HG03066 (cell line): ENCODE measurements at regions not wholly inside any gene's neighbourhood (a gene's known extent, or its start where the extent isn't known, plus 50 kb on each side); places are given as distances from the start of the nearest gene placed in this dataset.
"Not testable (repeated sequence)": the region's sequence is repeated elsewhere in the genome, so short reads cannot be mapped to it uniquely, and the experiment has no call there.

Experiments
- ATAC-seq: cut with Tn5 transposase; IDR thresholded peaks from one replicate; pipeline ENCODE4 v1.9.1; 2021; ENCODE audit warnings: low read depth; ENCODE audit not compliant: unreplicated experiment

GRCh38 chr2:188645986-188646385, 328.2 kb upstream of the COL3A1 start:
- ATAC-seq = no peak

- ATAC-seq = no peak
These were observed 326.6 kb upstream of the COL3A1 start for GRCh38 chr2:188647430-188648070.

- no peak for ATAC-seq
These were observed 314.3 kb upstream of the COL3A1 start for GRCh38 chr2:188659656-188660406.

- ATAC-seq = no peak
These were observed 310.9 kb upstream of the COL3A1 start for GRCh38 chr2:188663301-188663700.

DNA sequence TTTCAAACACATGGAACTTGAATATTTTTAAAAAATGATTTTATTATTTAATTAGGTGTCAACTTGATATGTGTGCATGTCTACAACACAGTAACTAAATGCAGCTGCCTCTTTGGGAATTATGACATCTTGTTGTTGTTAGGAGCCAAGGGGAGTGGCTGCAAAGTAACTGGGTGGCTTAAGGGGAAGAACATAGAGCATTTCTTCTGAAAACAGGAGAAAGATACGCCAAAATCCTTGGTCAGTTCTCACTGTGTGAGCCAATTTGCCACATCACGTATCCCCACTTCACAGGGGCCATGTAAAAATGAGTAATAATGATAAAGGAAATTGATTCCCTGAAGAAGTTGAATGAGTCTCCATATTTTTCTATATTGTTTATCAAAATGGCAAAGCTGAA, 309.8 kb upstream of the COL3A1 start:
- ATAC-seq = no peak

- no peak for ATAC-seq
These were observed 309.1 kb upstream of the COL3A1 start for GRCh38 chr2:188664951-188665595.

GRCh38 chr2:188665727-188666304, 308.4 kb upstream of the COL3A1 start:
- ATAC-seq = no peak

- no peak for ATAC-seq
These were observed 307.7 kb upstream of the COL3A1 start for GRCh38 chr2:188666503-188666902.

DNA sequence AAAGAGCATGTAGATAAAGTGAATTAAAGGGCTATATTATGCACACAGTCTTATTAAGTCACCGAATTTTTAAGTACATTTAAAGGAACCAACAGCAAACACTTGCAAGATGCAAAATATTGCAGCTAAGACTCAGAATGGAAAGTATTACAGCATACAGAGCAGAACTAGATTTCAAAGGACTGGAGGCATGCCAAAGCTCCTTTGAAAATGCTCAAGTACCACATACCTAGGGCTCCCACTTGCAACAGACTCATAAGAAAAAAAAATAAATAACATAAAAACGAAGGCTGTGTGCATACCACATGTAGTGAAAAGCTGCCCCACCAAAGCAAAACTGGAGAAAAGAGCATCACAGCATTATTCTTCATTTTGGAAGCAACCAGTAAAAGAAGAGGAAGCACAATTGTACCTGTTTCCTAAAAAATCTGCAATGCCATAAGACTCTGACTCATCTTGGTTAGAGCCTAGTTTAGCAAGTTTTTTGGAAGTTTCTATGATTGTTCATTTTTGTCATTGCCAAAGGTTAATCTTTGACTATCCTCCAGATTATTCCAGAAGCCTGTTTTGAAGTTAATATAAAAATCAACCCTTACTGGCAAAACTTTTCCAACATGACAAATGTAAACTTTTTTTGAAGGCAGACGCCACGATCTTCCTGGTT, 306.0 kb upstream of the COL3A1 start:
- no peak for ATAC-seq

DNA sequence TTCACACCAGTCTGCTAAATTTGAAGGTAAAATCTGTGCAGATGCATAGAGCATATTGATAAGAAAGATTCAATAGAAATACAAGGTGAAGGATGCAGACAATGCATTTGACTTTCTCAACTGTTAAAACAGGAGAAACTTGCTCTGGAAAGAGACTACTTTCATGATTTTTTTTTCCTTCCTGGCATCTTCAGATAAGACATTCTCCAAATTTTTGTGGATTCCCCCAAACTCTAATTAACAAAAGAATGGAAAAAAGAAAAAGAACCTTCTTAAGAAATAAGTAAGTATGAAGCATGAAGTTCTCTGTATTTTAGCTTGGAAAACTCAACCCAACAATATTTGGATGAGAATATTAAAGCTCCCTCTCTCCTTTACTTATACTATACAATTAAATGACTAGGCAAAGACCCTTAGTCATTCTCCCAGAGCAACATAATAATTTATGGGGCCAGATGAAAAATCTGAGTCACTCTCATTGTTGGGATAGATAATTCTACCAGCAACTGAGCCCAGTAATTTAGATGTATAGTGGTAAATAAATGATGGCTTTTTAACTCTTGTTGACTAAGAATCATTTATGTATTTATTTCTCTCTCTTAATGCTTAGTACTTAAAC, 298.7 kb upstream of the COL3A1 start:
- ATAC-seq = no peak

DNA sequence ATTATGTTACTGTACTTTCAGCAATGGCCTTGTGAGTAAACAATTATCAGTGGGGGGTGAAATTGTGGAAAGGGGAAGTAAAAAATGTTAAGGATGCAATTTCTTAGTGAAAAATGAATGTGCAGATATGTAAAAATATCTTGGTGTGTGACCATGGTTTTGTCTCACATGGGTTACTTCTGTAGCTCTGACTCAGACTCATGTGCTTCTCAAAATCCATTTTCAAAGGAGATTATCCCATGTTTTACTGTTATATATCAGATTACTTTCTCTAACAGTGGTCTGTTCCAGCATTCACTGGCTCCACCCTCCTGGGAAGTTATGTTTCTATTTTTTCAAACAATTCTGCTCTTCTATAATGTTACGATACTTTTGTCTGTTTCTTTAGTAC, 298.2 kb upstream of the COL3A1 start:
- ATAC-seq = no peak

- ATAC-seq = no peak
These were observed 297.0 kb upstream of the COL3A1 start for GRCh38 chr2:188677142-188677541.

GRCh38 chr2:188678882-188679281, 295.3 kb upstream of the COL3A1 start:
- no peak for ATAC-seq

DNA sequence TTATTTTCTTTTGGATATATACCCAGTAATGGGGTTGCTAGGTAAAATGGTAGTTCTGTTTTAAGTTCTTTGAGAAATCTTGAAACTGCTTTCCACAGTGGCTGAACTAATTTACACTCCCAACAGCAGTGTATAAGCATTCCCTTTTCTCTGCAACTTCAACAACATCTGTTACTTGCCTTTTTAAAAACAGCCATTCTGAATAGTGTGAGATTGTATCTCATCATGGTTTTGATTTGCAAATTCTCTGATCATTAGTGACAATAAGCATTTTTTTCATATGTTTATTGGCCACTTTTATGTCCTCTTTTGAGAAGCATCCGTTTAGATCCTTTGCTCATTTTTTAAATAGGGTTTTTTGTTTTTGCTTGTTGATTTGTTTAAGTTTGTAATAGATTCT, 291.3 kb upstream of the COL3A1 start:
- ATAC-seq = no peak

DNA sequence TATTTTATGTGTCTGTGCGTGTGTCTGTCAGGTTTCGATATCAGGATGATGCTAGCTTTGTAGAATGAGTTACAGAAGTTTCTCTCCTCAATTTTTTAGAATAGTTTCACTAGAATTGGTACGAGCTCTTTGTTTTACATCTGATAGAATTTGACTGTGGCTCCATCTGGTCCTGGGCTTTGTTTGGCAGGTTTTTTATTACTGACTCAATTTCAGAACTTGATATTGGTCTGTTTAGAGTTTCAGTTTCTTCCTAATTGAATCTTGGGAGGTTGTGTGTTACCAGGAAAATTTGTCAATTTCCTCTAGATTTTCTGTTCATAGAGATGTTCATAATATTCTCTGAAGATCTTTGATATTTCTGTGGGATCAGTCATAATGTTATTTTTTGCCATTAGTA, 289.4 kb upstream of the COL3A1 start:
- ATAC-seq = no peak

GRCh38 chr2:188693111-188693510, 281.1 kb upstream of the COL3A1 start:
- no peak for ATAC-seq

DNA sequence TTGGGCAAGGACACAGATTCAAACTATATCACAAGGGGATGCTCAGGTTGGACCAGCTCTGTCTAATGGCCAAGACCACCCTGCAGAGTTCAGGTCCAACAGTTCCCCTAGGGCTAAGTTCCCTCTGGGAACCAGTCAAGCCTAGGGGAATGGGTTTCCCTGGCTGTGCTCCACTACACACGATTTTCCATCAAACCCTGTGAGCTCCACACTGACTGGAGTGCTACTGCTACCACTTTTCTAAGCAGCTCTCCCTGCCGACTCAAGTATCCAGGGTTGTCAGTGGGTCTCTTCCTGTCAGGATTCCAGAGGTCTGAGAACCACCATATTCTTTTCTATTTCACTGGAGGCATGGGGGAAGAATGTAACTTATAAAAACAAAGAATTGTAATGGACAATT, 280.4 kb upstream of the COL3A1 start:
- no peak for ATAC-seq

DNA sequence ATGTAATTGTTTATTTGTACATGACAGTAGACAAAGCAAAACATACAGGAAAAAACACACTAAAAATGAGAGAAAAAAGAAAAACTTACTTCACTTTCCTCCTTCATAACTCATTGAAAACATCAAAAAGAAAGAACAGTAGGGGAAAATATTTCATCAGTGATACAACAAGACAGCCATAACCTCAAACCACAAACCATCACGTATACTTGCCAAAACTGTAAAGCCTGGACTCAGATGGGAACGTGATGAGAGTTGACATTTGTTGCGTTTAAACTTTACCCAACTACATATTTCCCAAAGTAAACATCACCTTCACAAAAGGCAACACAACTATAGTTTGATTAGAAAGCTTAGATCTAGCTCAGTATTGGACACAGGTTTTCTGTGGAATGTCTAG, 278.2 kb upstream of the COL3A1 start:
- no peak for ATAC-seq

- not testable (repeated sequence) for ATAC-seq
These were observed 276.0 kb upstream of the COL3A1 start for GRCh38 chr2:188698151-188698550.

DNA sequence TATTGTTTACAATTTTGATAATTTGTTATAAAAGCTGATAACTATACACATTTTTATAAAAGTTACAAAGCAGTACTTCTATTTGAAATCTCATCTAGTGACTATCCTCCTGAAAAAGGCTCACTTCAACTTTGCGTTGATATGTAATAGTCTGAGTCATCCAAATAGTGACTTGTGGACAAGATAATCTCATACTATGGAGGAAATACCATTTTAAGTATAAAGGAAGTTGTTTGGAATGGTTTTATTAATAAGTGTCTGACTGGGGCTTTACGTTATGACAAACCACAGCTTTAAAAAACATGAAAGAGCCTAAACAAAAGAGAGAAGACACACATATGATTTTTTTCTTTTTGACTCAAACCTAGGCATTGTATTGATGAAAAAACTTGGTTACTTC, 272.3 kb upstream of the COL3A1 start:
- ATAC-seq = no peak

- ATAC-seq = no peak
These were observed 269.0 kb upstream of the COL3A1 start for GRCh38 chr2:188705191-188705590.
